Stomach (tissue), 8 donors: ENCODE measurements at regions not wholly inside any gene's neighbourhood (a gene's known extent, or its start where the extent isn't known, plus 50 kb on each side); places are given as distances from the start of the nearest gene placed in this dataset.

Experiments
- DNase-seq, 2 donors: peaks; one replicate each; pipeline versions ENCODE4 v3.0.0 to v3.0.0-alpha.2; 2013 to 2019
- H3K27ac ChIP-seq, 5 donors: fragments of 200-600 bp in 4 of 5; sonication (generic) in 4 of 5; one replicate each; pipeline ENCODE4 v1.5.1; 2013 to 2019; ENCODE audit warnings: mild to moderate bottlenecking in 1 of 5, moderate library complexity in 1 of 5
- H3K27me3 ChIP-seq, 3 donors: fragments of 200-600 bp; sonication (generic); one replicate each; pipeline ENCODE4 v1.5.1; 2017 to 2019; ENCODE audit warnings: mixed run types in 1 of 3
- H3K36me3 ChIP-seq, 4 donors: fragments of 200-600 bp; sonication (generic); 1 replicate in 3 of 4; 2 replicates in 1 of 4; pipeline ENCODE4 v1.5.1; 2016 to 2019
- H3K4me1 ChIP-seq, 4 donors: fragments of 200-600 bp; sonication (generic); one replicate each; pipeline ENCODE4 v1.5.1; 2016 to 2019
- H3K4me3 ChIP-seq, 4 donors: fragments of 200-600 bp; sonication (generic) in 3 of 4; one replicate each; pipeline ENCODE4 v1.5.1; 2016 to 2019; ENCODE audit warnings: mild to moderate bottlenecking in 1 of 4
- H3K9me3 ChIP-seq, 4 donors: fragments of 200-600 bp; sonication (generic); one replicate each; pipeline ENCODE4 v1.5.1; 2016 to 2019
- CTCF ChIP-seq, 7 experiments: fragments of 450-650 bp in 4 of 7; fragments of 200-600 bp in 3 of 7; sonication (generic) in 3 of 7; IDR thresholded peaks; one replicate each; pipeline ENCODE4 v1.5.1; 2016 to 2019; ENCODE audit warnings: antibody characterized with exemption in 7 of 7, control low read depth in 2 of 7, mild to moderate bottlenecking in 1 of 7
- EP300 ChIP-seq: sonication (generic); formaldehyde crosslinking; IDR thresholded peaks from one replicate; pipeline ENCODE4 v1.6.1; 2017; ENCODE audit warnings: antibody characterized with exemption
- POLR2A ChIP-seq, 4 donors: fragments of 450-650 bp; IDR thresholded peaks; one replicate each; pipeline ENCODE4 v1.6.1; 2016; ENCODE audit warnings: antibody characterized with exemption in 4 of 4, control low read depth in 2 of 4, mild to moderate bottlenecking in 1 of 4, moderate library complexity in 1 of 4
- POLR2AphosphoS5 ChIP-seq, 3 donors: sonication (generic); formaldehyde crosslinking; IDR thresholded peaks; one replicate each; pipeline ENCODE4 v1.6.1; 2016; ENCODE audit warnings: antibody characterized with exemption in 3 of 3
- WGBS, 5 donors: extraction: QIAGEN DNeasy Blood & Tissue Kit in 3 of 5; methylation state at CpG; one replicate each; pipeline versions ENCODE4 v1.1.5 to v1.1.7; 2013 to 2018; 5-methylcytosine and 5-hydroxymethylcytosine counted together
- intact Hi-C: fragments of 100-400 bp; cut with DNase I; formaldehyde crosslinking; loops from one replicate; pipeline ENCODE4 v1.15.1; 2023; ENCODE audit warnings: low total_unique reads
- donor health status: healthy with polysubstance abuse.
- donor health status: Bipolar disorder and iron deficiency.
- donor health status: healthy.

GRCh38 chr5:135271533-135272310 lies 127.3 kb downstream of the MACROH2A1 start:
- Histone ChIP-seq H3K4me1 (peaks cover 0 to 28% (median 6%) of the 10 kb centered on the region in 4 donors), H3K27me3 (peaks cover 0 to 5% (median 0%) of the 10 kb centered on the region in 3 donors), H3K4me3 (no peak overlapping the region), H3K9me3 (no peaks in the 10 kb centered on the region), H3K36me3 (no peaks in the 10 kb centered on the region), H3K27ac (peak overlapping the region in 3 of 5 donors; percentile 4 to 87 (median 37))
- 45 to 60% (median 46%) methylated on average over 13 to 14 of the region's 14 CpGs for WGBS, 5 donors
- intact Hi-C loops: no loop called here
- no peak for TF ChIP-seq EP300
- TF ChIP-seq POLR2A (IDR thresholded peaks at IDR 0.05): no peak
- no peak for TF ChIP-seq CTCF (IDR thresholded peaks at IDR 0.05)
- peak in 1 of 3 donors; percentile 9 for TF ChIP-seq POLR2AphosphoS5 (IDR thresholded peaks at IDR 0.05)
- DNase-seq: peak in 1 of 2 donors; percentile 65

GRCh38 chr5:135269931-135270421 lies 129.1 kb downstream of the MACROH2A1 start:
- Histone ChIP-seq H3K27me3 (peaks cover 0 to 5% (median 0%) of the 10 kb centered on the region in 3 donors), H3K4me1 (peaks cover 0 to 38% (median 7%) of the 10 kb centered on the region in 4 donors), H3K9me3 (no peaks in the 10 kb centered on the region), H3K27ac (peak overlapping the region; percentile 52 to 87 (median 79)), H3K4me3 (no peak overlapping the region), H3K36me3 (no peaks in the 10 kb centered on the region)
- TF ChIP-seq POLR2A (IDR thresholded peaks at IDR 0.05) (no peak), EP300 (no peak), CTCF (IDR thresholded peaks at IDR 0.05) (no peak), POLR2AphosphoS5 (IDR thresholded peaks at IDR 0.05) (peak in 1 of 3 donors; percentile 8)
- WGBS, 5 donors: 54 to 83% (median 64%) methylated on average over 5 to 7 of the region's 7 CpGs
- peak in 1 of 2 donors; percentile 73 for DNase-seq
- intact Hi-C loops: no loop called here

GRCh38 chr5:135269199-135269598 lies 129.8 kb downstream of the MACROH2A1 start:
- TF ChIP-seq EP300 (no peak), POLR2AphosphoS5 (IDR thresholded peaks at IDR 0.05) (no peak), POLR2A (IDR thresholded peaks at IDR 0.05) (no peak), CTCF (IDR thresholded peaks at IDR 0.05) (no peak)

GRCh38 chr5:135266975-135267374 lies 132.1 kb downstream of the MACROH2A1 start:
- H3K4me3 ChIP-seq: no peak overlapping the region
- intact Hi-C loops: no loop called here
- H3K27ac ChIP-seq: peak overlapping the region; percentile 23 to 83 (median 69)
- H3K9me3 ChIP-seq: peaks cover 0 to 4% (median 0%) of the 10 kb centered on the region in 4 donors
- no peak for TF ChIP-seq CTCF (IDR thresholded peaks at IDR 0.05)
- TF ChIP-seq EP300: no peak
- TF ChIP-seq POLR2A (IDR thresholded peaks at IDR 0.05): no peak
- TF ChIP-seq POLR2AphosphoS5 (IDR thresholded peaks at IDR 0.05): no peak
- H3K36me3 ChIP-seq: no peaks in the 10 kb centered on the region
- peaks cover 0 to 43% (median 12%) of the 10 kb centered on the region in 4 donors for H3K4me1 ChIP-seq
- no peak for DNase-seq
- 59 to 71% (median 65%) methylated on average over 5 of the region's 5 CpGs for WGBS, 5 donors
- peaks cover 0 to 5% (median 0%) of the 10 kb centered on the region in 3 donors for H3K27me3 ChIP-seq

More at GRCh38 chr5:135269199-135269598, 129.8 kb downstream of the MACROH2A1 start:
- DNase-seq: no peak
- H3K9me3 ChIP-seq: no peaks in the 10 kb centered on the region
- peaks cover 0 to 5% (median 0%) of the 10 kb centered on the region in 3 donors for H3K27me3 ChIP-seq
- intact Hi-C loops: no loop called here
- H3K4me1 ChIP-seq: peaks cover 0 to 43% (median 9%) of the 10 kb centered on the region in 4 donors
- peak overlapping the region; percentile 42 to 87 (median 79) for H3K27ac ChIP-seq
- 69 to 87% (median 75%) methylated on average over 2 of the region's 2 CpGs for WGBS, 5 donors
- no peaks in the 10 kb centered on the region for H3K36me3 ChIP-seq
- no peak overlapping the region for H3K4me3 ChIP-seq
